B cell (primary cell): ENCODE measurements at regions not wholly inside any gene's neighbourhood (a gene's known extent, or its start where the extent isn't known, plus 50 kb on each side); places are given as distances from the start of the nearest gene placed in this dataset.

Experiments
- ATAC-seq: fragments of 200-7000 bp; cut with Tn5 transposase; one replicate; pipeline ENCODE4 v1.10.0; 2021; ENCODE audit warnings: low read depth, mild to moderate bottlenecking, moderate number of reproducible peaks, moderate library complexity
- CTCF ChIA-PET: fragments of 350-600 bp; sonication (Branson Sonifier 250); formaldehyde crosslinking; loops from one replicate; lab custom pipeline; 2021; ENCODE audit warnings: antibody characterized with exemption, inconsistent platforms; lab: Charles Lee
- POLR2A ChIA-PET: fragments of 350-600 bp; sonication (Branson Sonifier 250); formaldehyde crosslinking; loops from one replicate; lab custom pipeline; 2021; ENCODE audit warnings: antibody characterized with exemption; lab: Charles Lee
- DNase-seq: peaks from one replicate; pipeline ENCODE4 v3.0.0; 2013
- H2AFZ ChIP-seq: 2 replicates; pipeline ENCODE4 v1.6.1; 2012; ENCODE audit warnings: mild to moderate bottlenecking, low read depth, low read length; ENCODE audit not compliant: insufficient read depth, poor library complexity, severe bottlenecking
- H3K27ac ChIP-seq, 2 donors: 1 replicate in 1 of 2; 2 replicates in 1 of 2; pipeline ENCODE4 v1.5.1; 2012 to 2013; ENCODE audit warnings: low read length in 2 of 2, mild to moderate bottlenecking in 2 of 2, moderate library complexity in 1 of 2
- H3K27me3 ChIP-seq, 4 experiments: fragments of 200-600 bp in 1 of 4; sonication (generic) in 1 of 4; replicated peaks in 1 of 4; 1 replicate in 2 of 4; 2 replicates in 2 of 4; pipeline versions ENCODE4 v1.6.1 to v1.7.0; 2013 to 2016; ENCODE audit warnings: low read length in 3 of 4, mild to moderate bottlenecking in 2 of 4, mixed read lengths in 1 of 4, moderate library complexity in 1 of 4; ENCODE audit not compliant: insufficient read depth in 4 of 4, control insufficient read depth in 3 of 4; ENCODE audit errors: control extremely low read depth in 1 of 4
- H3K36me3 ChIP-seq, 2 experiments: replicated peaks in 1 of 2; 1 replicate in 1 of 2; 2 replicates in 1 of 2; pipeline versions ENCODE4 v1.6.1 to v1.7.1; 2013; ENCODE audit warnings: low read length in 1 of 2; ENCODE audit not compliant: insufficient read depth in 2 of 2, control insufficient read depth in 1 of 2; ENCODE audit errors: control extremely low read depth in 1 of 2, extremely low read depth in 1 of 2
- H3K4me1 ChIP-seq, 2 donors: fragments of 200-600 bp in 1 of 2; sonication (generic) in 1 of 2; 1 replicate in 1 of 2; 2 replicates in 1 of 2; pipeline versions ENCODE4 v1.5.1 to v1.6.1; 2013 to 2017; ENCODE audit warnings: low read length in 2 of 2; ENCODE audit not compliant: control insufficient read depth in 2 of 2, insufficient read depth in 2 of 2
- H3K4me2 ChIP-seq: replicated peaks from 2 replicates; pipeline ENCODE3; 2012; ENCODE audit warnings: mild to moderate bottlenecking, low read depth, low read length; ENCODE audit not compliant: poor library complexity, severe bottlenecking
- H3K4me3 ChIP-seq, 5 experiments: fragments of 200-600 bp in 1 of 5; sonication (generic) in 1 of 5; 1 replicate in 3 of 5; 2 replicates in 2 of 5; pipeline versions ENCODE4 v1.5.1 to v1.7.0; 2011 to 2016; ENCODE audit warnings: low read length in 4 of 5, mild to moderate bottlenecking in 4 of 5, low read depth in 2 of 5, control low read depth in 1 of 5, moderate library complexity in 1 of 5; ENCODE audit not compliant: insufficient read depth in 1 of 5; ENCODE audit errors: control extremely low read depth in 1 of 5, extremely low read depth in 1 of 5
- H3K79me2 ChIP-seq: fragments of 200-600 bp; sonication (generic); one replicate; pipeline ENCODE4 v1.6.0; 2016; ENCODE audit warnings: low read length; ENCODE audit not compliant: control insufficient read depth, insufficient read depth
- H3K9ac ChIP-seq: fragments of 200-600 bp; sonication (generic); 2 replicates; pipeline ENCODE4 v1.6.1; 2017; ENCODE audit warnings: mild to moderate bottlenecking, low read length, moderate library complexity
- H3K9me3 ChIP-seq, 3 donors: one replicate each; pipeline versions ENCODE4 v1.6.1 to v1.7.1; 2013; ENCODE audit warnings: low read length in 2 of 3; ENCODE audit not compliant: control insufficient read depth in 2 of 3, insufficient read depth in 1 of 3; ENCODE audit errors: control extremely low read depth in 1 of 3
- H4K20me1 ChIP-seq: 2 replicates; pipeline ENCODE4 v1.6.0; 2012; ENCODE audit warnings: mild to moderate bottlenecking, low read length; ENCODE audit not compliant: insufficient read depth, control insufficient read depth, poor library complexity, severe bottlenecking
- H3K27ac Mint-ChIP-seq: one replicate; pipeline ENCODE4 v1.8.0; 2021; ENCODE audit warnings: mixed read lengths
- H3K27me3 Mint-ChIP-seq: one replicate; pipeline ENCODE4 v1.8.0; 2021; ENCODE audit warnings: mixed read lengths
- H3K4me1 Mint-ChIP-seq: one replicate; pipeline ENCODE4 v1.8.0; 2021; ENCODE audit warnings: mixed read lengths
- H3K4me3 Mint-ChIP-seq: one replicate; pipeline ENCODE4 v1.8.0; 2021; ENCODE audit warnings: mixed read lengths
- H3K9me3 Mint-ChIP-seq: one replicate; pipeline ENCODE4 v1.8.0; 2022; ENCODE audit warnings: mixed read lengths; ENCODE audit not compliant: insufficient read depth
- EZH2 ChIP-seq: IDR thresholded peaks from 2 replicates; pipeline ENCODE4 v1.6.1; 2012; ENCODE audit warnings: borderline replicate concordance, low read depth, mild to moderate bottlenecking, moderate library complexity, low read length; ENCODE audit not compliant: insufficient read depth, poor library complexity, severe bottlenecking
- WGBS: methylation state at CpG from one replicate; pipeline ENCODE4 v1.1.5; 2013; ENCODE audit warnings: missing lambda C conversion rate; ENCODE audit not compliant: insufficient coverage; 5-methylcytosine and 5-hydroxymethylcytosine counted together
- intact Hi-C: fragments of 100-400 bp; cut with micrococcal nuclease; formaldehyde crosslinking; loops from one replicate; pipeline ENCODE4 v1.10.0; 2022
- TF ChIP-seq, protein P1 (sequence below): fragments of 200-600 bp; IDR thresholded peaks from one replicate; pipeline ENCODE4 v1.8.0; 2022; ENCODE audit warnings: antibody characterized with exemption, mild to moderate bottlenecking

GRCh38 chr15:96595951-96596350 lies 265.5 kb downstream of the NR2F2 start:
- WGBS = no CpG with 5 or more reads among the region's 3 CpGs
- Histone ChIP-seq H3K4me1 (no peaks in the 10 kb centered on the region), H3K9me3 (no peaks in the 10 kb centered on the region), H3K4me2 (no peak overlapping the region), H4K20me1 (no peaks in the 10 kb centered on the region), H3K4me3 (no peak overlapping the region), H3K36me3 (no peaks in the 10 kb centered on the region), H2AFZ (no peak overlapping the region), H3K79me2 (no peaks in the 10 kb centered on the region), H3K27ac (no peak overlapping the region), H3K27me3 (no peaks in the 10 kb centered on the region), H3K9ac (no peak overlapping the region)
- H3K4me1 Mint-ChIP-seq = no peaks in the 10 kb centered on the region
- no peak overlapping the region for H3K4me3 Mint-ChIP-seq
- H3K27ac Mint-ChIP-seq = no peak overlapping the region
- no peak for ATAC-seq
- intact Hi-C loops = no loop called here
- H3K9me3 Mint-ChIP-seq = peaks cover 2% of the 10 kb centered on the region
- DNase-seq = no peak
- CTCF ChIA-PET = no interaction called here
- H3K27me3 Mint-ChIP-seq = no peaks in the 10 kb centered on the region
- no peak for TF ChIP-seq EZH2
- TF ChIP-seq, protein P1, sequence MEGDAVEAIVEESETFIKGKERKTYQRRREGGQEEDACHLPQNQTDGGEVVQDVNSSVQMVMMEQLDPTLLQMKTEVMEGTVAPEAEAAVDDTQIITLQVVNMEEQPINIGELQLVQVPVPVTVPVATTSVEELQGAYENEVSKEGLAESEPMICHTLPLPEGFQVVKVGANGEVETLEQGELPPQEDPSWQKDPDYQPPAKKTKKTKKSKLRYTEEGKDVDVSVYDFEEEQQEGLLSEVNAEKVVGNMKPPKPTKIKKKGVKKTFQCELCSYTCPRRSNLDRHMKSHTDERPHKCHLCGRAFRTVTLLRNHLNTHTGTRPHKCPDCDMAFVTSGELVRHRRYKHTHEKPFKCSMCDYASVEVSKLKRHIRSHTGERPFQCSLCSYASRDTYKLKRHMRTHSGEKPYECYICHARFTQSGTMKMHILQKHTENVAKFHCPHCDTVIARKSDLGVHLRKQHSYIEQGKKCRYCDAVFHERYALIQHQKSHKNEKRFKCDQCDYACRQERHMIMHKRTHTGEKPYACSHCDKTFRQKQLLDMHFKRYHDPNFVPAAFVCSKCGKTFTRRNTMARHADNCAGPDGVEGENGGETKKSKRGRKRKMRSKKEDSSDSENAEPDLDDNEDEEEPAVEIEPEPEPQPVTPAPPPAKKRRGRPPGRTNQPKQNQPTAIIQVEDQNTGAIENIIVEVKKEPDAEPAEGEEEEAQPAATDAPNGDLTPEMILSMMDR = no peak
- POLR2A ChIA-PET = no interaction called here

DNA sequence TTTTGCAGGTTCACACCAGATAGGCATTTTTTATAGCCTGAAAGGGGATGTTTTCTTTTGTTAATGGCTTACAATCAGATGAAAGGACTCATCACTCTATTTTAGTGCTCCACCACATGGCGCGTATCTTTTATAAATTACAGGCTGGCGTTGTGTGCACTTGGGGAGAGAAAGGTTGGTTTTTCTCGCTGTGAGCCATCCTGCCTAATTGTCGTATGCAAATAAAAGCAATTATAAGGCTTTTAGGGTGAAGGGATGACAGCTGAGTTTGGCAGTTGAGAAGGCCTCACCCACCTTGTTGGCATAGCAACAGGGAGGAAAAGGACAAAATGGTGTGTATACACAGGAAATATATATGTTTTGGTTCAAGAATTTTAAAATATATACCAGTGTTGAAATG lies 268.0 kb downstream of the NR2F2 start:
- no peak overlapping the region for H2AFZ ChIP-seq
- intact Hi-C loops = no loop called here
- no peaks in the 10 kb centered on the region for H3K79me2 ChIP-seq
- no peaks in the 10 kb centered on the region for H3K4me1 ChIP-seq
- Mint-ChIP-seq H3K9me3 (peaks cover 2% of the 10 kb centered on the region), H3K27me3 (no peaks in the 10 kb centered on the region), H3K4me1 (no peaks in the 10 kb centered on the region), H3K4me3 (no peak overlapping the region), H3K27ac (no peak overlapping the region)
- DNase-seq (no peak), ATAC-seq (no peak)
- ChIA-PET POLR2A (no interaction called here), CTCF (no interaction called here)
- no peak overlapping the region for H3K27ac ChIP-seq
- H3K4me3 ChIP-seq = no peak overlapping the region
- H4K20me1 ChIP-seq = no peaks in the 10 kb centered on the region
- H3K36me3 ChIP-seq = no peaks in the 10 kb centered on the region
- TF ChIP-seq EZH2 = no peak
- TF ChIP-seq, protein P1 = no peak
- H3K9ac ChIP-seq = no peak overlapping the region
- no peak overlapping the region for H3K4me2 ChIP-seq
- WGBS = 61% methylated on average over 2 of the region's 5 CpGs
- peaks cover 0 to 2% (median 0%) of the 10 kb centered on the region in 3 donors for H3K9me3 ChIP-seq
- H3K27me3 ChIP-seq = no peaks in the 10 kb centered on the region
